T-helper 17 cell (primary cell): ENCODE measurements at regions not wholly inside any gene's neighbourhood (a gene's known extent, or its start where the extent isn't known, plus 50 kb on each side); places are given as distances from the start of the nearest gene placed in this dataset.

Experiments used
- ATAC-seq: fragments of 150-1000 bp; cut with Tn5 transposase; 2 replicates; pipeline ENCODE4 v1.10.0; 2021; ENCODE audit warnings: mild to moderate bottlenecking, moderate library complexity
- DNase-seq, 3 donors: peaks; one replicate each; pipeline versions ENCODE4 v3.0.0 to v3.0.0-alpha.2; 2020 to 2021
- H3K9me3 ChIP-seq: one replicate; pipeline ENCODE4 v1.7.0; 2013; ENCODE audit warnings: low read length, mild to moderate bottlenecking; ENCODE audit not compliant: control insufficient read depth, poor library complexity, severe bottlenecking
- H3K27ac Mint-ChIP-seq: one replicate; pipeline ENCODE4 v1.8.0; 2022; ENCODE audit warnings: mild to moderate bottlenecking, moderate library complexity, mixed read lengths
- H3K27me3 Mint-ChIP-seq: one replicate; pipeline ENCODE4 v1.8.0; 2022; ENCODE audit warnings: mixed read lengths
- H3K36me3 Mint-ChIP-seq: one replicate; pipeline ENCODE4 v1.8.0; 2022; ENCODE audit warnings: low read depth, mixed read lengths
- H3K4me1 Mint-ChIP-seq: one replicate; pipeline ENCODE4 v1.8.0; 2022; ENCODE audit warnings: mild to moderate bottlenecking, mixed read lengths
- H3K4me3 Mint-ChIP-seq: one replicate; pipeline ENCODE4 v1.8.0; 2022; ENCODE audit warnings: mild to moderate bottlenecking, moderate library complexity, mixed read lengths

GRCh38 chr2:8230466-8230865 lies 451.4 kb upstream of the ID2 start:
- DNase-seq (no peak), ATAC-seq (no peak)
- no peak overlapping the region for H3K4me3 Mint-ChIP-seq
- peaks cover 4% of the 10 kb centered on the region for H3K36me3 Mint-ChIP-seq
- H3K27me3 Mint-ChIP-seq = no peaks in the 10 kb centered on the region
- H3K4me1 Mint-ChIP-seq = peaks cover 12% of the 10 kb centered on the region
- no peaks in the 10 kb centered on the region for H3K9me3 ChIP-seq
- no peak overlapping the region for H3K27ac Mint-ChIP-seq

- no peaks in the 10 kb centered on the region for H3K9me3 ChIP-seq
- Mint-ChIP-seq H3K36me3 (peaks cover 3% of the 10 kb centered on the region), H3K4me1 (peaks cover 12% of the 10 kb centered on the region), H3K27ac (no peak overlapping the region), H3K27me3 (no peaks in the 10 kb centered on the region), H3K4me3 (no peak overlapping the region)
- DNase-seq (no peak), ATAC-seq (no peak)
These were observed 450.0 kb upstream of the ID2 start for GRCh38 chr2:8231902-8232301.

- H3K9me3 ChIP-seq = no peaks in the 10 kb centered on the region
- peaks cover 2% of the 10 kb centered on the region for H3K36me3 Mint-ChIP-seq
- no peak for ATAC-seq
- no peak overlapping the region for H3K27ac Mint-ChIP-seq
- H3K4me1 Mint-ChIP-seq = peaks cover 12% of the 10 kb centered on the region
- H3K27me3 Mint-ChIP-seq = no peaks in the 10 kb centered on the region
- no peak overlapping the region for H3K4me3 Mint-ChIP-seq
- DNase-seq = no peak
These were observed 449.0 kb upstream of the ID2 start for GRCh38 chr2:8232871-8233270.

GRCh38 chr2:8234253-8234652 lies 447.6 kb upstream of the ID2 start:
- peaks cover 14% of the 10 kb centered on the region for H3K4me1 Mint-ChIP-seq
- DNase-seq = no peak

GRCh38 chr2:8234757-8235374 lies 447.0 kb upstream of the ID2 start:
- ATAC-seq = no peak
- Mint-ChIP-seq H3K27ac (no peak overlapping the region), H3K4me3 (no peak overlapping the region)

More at GRCh38 chr2:8234253-8234652, 447.6 kb upstream of the ID2 start:
- H3K9me3 ChIP-seq = no peaks in the 10 kb centered on the region
- Mint-ChIP-seq H3K27ac (no peak overlapping the region), H3K27me3 (no peaks in the 10 kb centered on the region), H3K4me3 (no peak overlapping the region), H3K36me3 (peaks cover 2% of the 10 kb centered on the region)
- ATAC-seq = peak; percentile 25

GRCh38 chr2:8235419-8235818 lies 446.4 kb upstream of the ID2 start:
- H3K27ac Mint-ChIP-seq = no peak overlapping the region
- peaks cover 2% of the 10 kb centered on the region for H3K36me3 Mint-ChIP-seq
- DNase-seq (no peak), ATAC-seq (no peak)
- H3K9me3 ChIP-seq = no peaks in the 10 kb centered on the region
- peaks cover 13% of the 10 kb centered on the region for H3K4me1 Mint-ChIP-seq
- H3K4me3 Mint-ChIP-seq = no peak overlapping the region
- H3K27me3 Mint-ChIP-seq = no peaks in the 10 kb centered on the region

More at GRCh38 chr2:8234757-8235374, 447.0 kb upstream of the ID2 start:
- H3K4me1 Mint-ChIP-seq = peaks cover 12% of the 10 kb centered on the region
- no peaks in the 10 kb centered on the region for H3K9me3 ChIP-seq
- no peak for DNase-seq
- peaks cover 2% of the 10 kb centered on the region for H3K36me3 Mint-ChIP-seq
- no peaks in the 10 kb centered on the region for H3K27me3 Mint-ChIP-seq

GRCh38 chr2:8236391-8236790 lies 445.5 kb upstream of the ID2 start:
- Mint-ChIP-seq H3K4me3 (no peak overlapping the region), H3K27me3 (no peaks in the 10 kb centered on the region), H3K36me3 (peaks cover 2% of the 10 kb centered on the region), H3K27ac (no peak overlapping the region), H3K4me1 (peaks cover 12% of the 10 kb centered on the region)
- no peaks in the 10 kb centered on the region for H3K9me3 ChIP-seq
- DNase-seq = no peak
- no peak for ATAC-seq

GRCh38 chr2:8238521-8239230 lies 443.2 kb upstream of the ID2 start:
- Mint-ChIP-seq H3K27me3 (no peaks in the 10 kb centered on the region), H3K27ac (no peak overlapping the region), H3K36me3 (peaks cover 2% of the 10 kb centered on the region), H3K4me3 (no peak overlapping the region), H3K4me1 (peaks cover 12% of the 10 kb centered on the region)
- DNase-seq (no peak), ATAC-seq (no peak)
- H3K9me3 ChIP-seq = no peaks in the 10 kb centered on the region

GRCh38 chr2:8239531-8240088 lies 442.2 kb upstream of the ID2 start:
- peak; percentile 72 for ATAC-seq
- no peaks in the 10 kb centered on the region for H3K27me3 Mint-ChIP-seq
- no peak overlapping the region for H3K27ac Mint-ChIP-seq

GRCh38 chr2:8241317-8241716 lies 440.5 kb upstream of the ID2 start:
- Mint-ChIP-seq H3K4me1 (peaks cover 12% of the 10 kb centered on the region), H3K27ac (peak overlapping the region; percentile 22), H3K36me3 (no peaks in the 10 kb centered on the region), H3K4me3 (no peak overlapping the region), H3K27me3 (no peaks in the 10 kb centered on the region)
- DNase-seq = no peak
- no peaks in the 10 kb centered on the region for H3K9me3 ChIP-seq
- no peak for ATAC-seq

More at GRCh38 chr2:8239531-8240088, 442.2 kb upstream of the ID2 start:
- DNase-seq = no peak
- Mint-ChIP-seq H3K4me1 (peaks cover 12% of the 10 kb centered on the region), H3K4me3 (no peak overlapping the region), H3K36me3 (peaks cover 2% of the 10 kb centered on the region)
- H3K9me3 ChIP-seq = no peaks in the 10 kb centered on the region

- no peak for ATAC-seq
These were observed 439.1 kb upstream of the ID2 start for GRCh38 chr2:8242739-8243138.

GRCh38 chr2:8243748-8244400 lies 438.0 kb upstream of the ID2 start:
- Mint-ChIP-seq H3K27me3 (no peaks in the 10 kb centered on the region), H3K36me3 (no peaks in the 10 kb centered on the region), H3K27ac (no peak overlapping the region), H3K4me1 (peaks cover 11% of the 10 kb centered on the region), H3K4me3 (no peak overlapping the region)
- ATAC-seq = no peak
- DNase-seq = no peak
- no peaks in the 10 kb centered on the region for H3K9me3 ChIP-seq

More at GRCh38 chr2:8242739-8243138, 439.1 kb upstream of the ID2 start:
- H3K9me3 ChIP-seq = no peaks in the 10 kb centered on the region
- Mint-ChIP-seq H3K36me3 (no peaks in the 10 kb centered on the region), H3K27me3 (no peaks in the 10 kb centered on the region), H3K27ac (no peak overlapping the region), H3K4me1 (peaks cover 12% of the 10 kb centered on the region), H3K4me3 (no peak overlapping the region)
- DNase-seq = no peak

- H3K9me3 ChIP-seq = no peaks in the 10 kb centered on the region
- no peak overlapping the region for H3K4me3 Mint-ChIP-seq
- H3K27ac Mint-ChIP-seq = no peak overlapping the region
- DNase-seq = no peak
- H3K27me3 Mint-ChIP-seq = no peaks in the 10 kb centered on the region
- no peaks in the 10 kb centered on the region for H3K36me3 Mint-ChIP-seq
- ATAC-seq = no peak
- H3K4me1 Mint-ChIP-seq = peaks cover 5% of the 10 kb centered on the region
These were observed 437.2 kb upstream of the ID2 start for GRCh38 chr2:8244639-8245038.
